ENCODE measurements at regions not wholly inside any gene's neighbourhood (a gene's known extent, or its start where the extent isn't known, plus 50 kb on each side); places are given as distances from the start of the nearest gene placed in this dataset.

GRCh38 chr14:101469382-101470247 is 91.7 kb upstream of the DIO3 start:
- Histone ChIP-seq H3F3A (ENCODE audit: insufficient read depth, low read length, poor library complexity, severe bottlenecking) (no peaks in the 10 kb centered on the region), H3K4me3 (ENCODE audit: low read length) (no peak overlapping the region), H3K4me2 (ENCODE audit: low read length) (no peak overlapping the region), H4K20me1 (ENCODE audit: insufficient read depth) (no peaks in the 10 kb centered on the region), H3K9ac (ENCODE audit: low read length) (no peak overlapping the region), H3K9me2 (ENCODE audit: insufficient read depth, low read length) (no peaks in the 10 kb centered on the region), H3K79me2 (replicated peaks; ENCODE audit: insufficient read depth, low read length) (no peaks in the 10 kb centered on the region), H3K9me3 (ENCODE audit: low read length) (no peaks in the 10 kb centered on the region), H3K27ac (ENCODE audit: low read length) (no peak overlapping the region), H3K36me3 (ENCODE audit: insufficient read depth, low read length) (no peaks in the 10 kb centered on the region), H2AFZ (ENCODE audit: low read depth, low read length) (no peak overlapping the region), H3K27me3 (ENCODE audit: insufficient read depth, low read depth, low read length) (no peaks in the 10 kb centered on the region)
- TF ChIP-seq RAD21 (conservative IDR thresholded peaks at IDR 0.05) (no peak), CTCF (IDR thresholded peaks at IDR 0.05; ENCODE audit: poor library complexity, severe bottlenecking) (no peak), EZH2 (IDR thresholded peaks at IDR 0.05; ENCODE audit: borderline replicate concordance, insufficient read depth, low read length, poor library complexity, severe bottlenecking) (no peak), MXI1 (conservative IDR thresholded peaks at IDR 0.05; ENCODE audit: poor library complexity, severe bottlenecking) (no peak), POLR2AphosphoS5 (IDR thresholded peaks at IDR 0.05) (no peak), TAF1 (IDR thresholded peaks at IDR 0.05; ENCODE audit: low read depth) (no peak), REST (IDR thresholded peaks at IDR 0.05; ENCODE audit: borderline replicate concordance) (no peak), SMC3 (conservative IDR thresholded peaks at IDR 0.05; ENCODE audit: poor library complexity) (no peak), EP300 (conservative IDR thresholded peaks at IDR 0.05; ENCODE audit: poor library complexity, severe bottlenecking) (no peak)

- Histone ChIP-seq H3K4me2 (ENCODE audit: low read length) (no peak overlapping the region), H4K20me1 (ENCODE audit: insufficient read depth) (no peaks in the 10 kb centered on the region), H3K27ac (ENCODE audit: low read length) (no peak overlapping the region), H3K4me3 (ENCODE audit: low read length) (no peak overlapping the region), H3K9ac (ENCODE audit: low read length) (no peak overlapping the region), H3K36me3 (ENCODE audit: insufficient read depth, low read length) (no peaks in the 10 kb centered on the region), H2AFZ (ENCODE audit: low read depth, low read length) (no peak overlapping the region), H3F3A (ENCODE audit: insufficient read depth, low read length, poor library complexity, severe bottlenecking) (no peaks in the 10 kb centered on the region), H3K9me2 (ENCODE audit: insufficient read depth, low read length) (no peaks in the 10 kb centered on the region), H3K79me2 (replicated peaks; ENCODE audit: insufficient read depth, low read length) (no peaks in the 10 kb centered on the region), H3K27me3 (ENCODE audit: insufficient read depth, low read depth, low read length) (no peaks in the 10 kb centered on the region), H3K9me3 (ENCODE audit: low read length) (no peaks in the 10 kb centered on the region)
- TF ChIP-seq EZH2 (IDR thresholded peaks at IDR 0.05; ENCODE audit: borderline replicate concordance, insufficient read depth, low read length, poor library complexity, severe bottlenecking) (no peak), REST (IDR thresholded peaks at IDR 0.05; ENCODE audit: borderline replicate concordance) (no peak), SMC3 (conservative IDR thresholded peaks at IDR 0.05; ENCODE audit: poor library complexity) (no peak), POLR2AphosphoS5 (IDR thresholded peaks at IDR 0.05) (no peak), TAF1 (IDR thresholded peaks at IDR 0.05; ENCODE audit: low read depth) (no peak), CTCF (IDR thresholded peaks at IDR 0.05; ENCODE audit: poor library complexity, severe bottlenecking) (no peak), EP300 (conservative IDR thresholded peaks at IDR 0.05; ENCODE audit: poor library complexity, severe bottlenecking) (no peak), RAD21 (conservative IDR thresholded peaks at IDR 0.05) (no peak), MXI1 (conservative IDR thresholded peaks at IDR 0.05; ENCODE audit: poor library complexity, severe bottlenecking) (no peak)
Measured at GRCh38 chr14:101470266-101470665, 91.0 kb upstream of the DIO3 start.

Measured in neural cell (in vitro differentiated cells).